AG08395 (cell line): ENCODE measurements at regions not wholly inside any gene's neighbourhood (a gene's known extent, or its start where the extent isn't known, plus 50 kb on each side); places are given as distances from the start of the nearest gene placed in this dataset.

Experiments
- DNase-seq: peaks from one replicate; pipeline ENCODE4 v3.0.0; 2012; ENCODE audit warnings: mixed read lengths, low spot score

DNA sequence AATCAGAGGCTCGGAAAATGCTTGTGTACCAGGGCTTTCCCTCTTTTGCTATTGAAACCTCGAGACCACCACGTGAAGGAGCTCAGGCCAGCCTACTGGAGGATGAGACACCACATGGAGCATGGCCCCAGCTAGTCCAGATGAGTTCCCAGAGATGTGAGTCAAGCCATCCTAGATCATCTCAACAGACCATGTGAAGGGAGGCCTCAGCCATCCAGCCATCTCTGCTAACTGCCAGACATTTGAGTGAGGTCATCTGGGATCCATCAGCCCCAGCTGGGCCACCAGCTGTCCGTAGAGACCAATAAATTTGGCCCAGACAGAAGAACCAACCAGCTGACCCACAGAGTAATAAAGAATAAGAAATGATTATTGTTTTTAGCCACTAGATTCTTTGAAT, 62.8 kb upstream of the PROK2 start:
- DNase-seq = no peak

GRCh38 chr3:71846185-71846584, 61.2 kb upstream of the PROK2 start:
- DNase-seq = no peak

GRCh38 chr3:71843071-71843470, 58.1 kb upstream of the PROK2 start:
- no peak for DNase-seq

GRCh38 chr3:71838406-71838805, 53.5 kb upstream of the PROK2 start:
- DNase-seq = no peak
